ENCODE measurements at regions not wholly inside any gene's neighbourhood (a gene's known extent, or its start where the extent isn't known, plus 50 kb on each side); places are given as distances from the start of the nearest gene placed in this dataset.

DNA sequence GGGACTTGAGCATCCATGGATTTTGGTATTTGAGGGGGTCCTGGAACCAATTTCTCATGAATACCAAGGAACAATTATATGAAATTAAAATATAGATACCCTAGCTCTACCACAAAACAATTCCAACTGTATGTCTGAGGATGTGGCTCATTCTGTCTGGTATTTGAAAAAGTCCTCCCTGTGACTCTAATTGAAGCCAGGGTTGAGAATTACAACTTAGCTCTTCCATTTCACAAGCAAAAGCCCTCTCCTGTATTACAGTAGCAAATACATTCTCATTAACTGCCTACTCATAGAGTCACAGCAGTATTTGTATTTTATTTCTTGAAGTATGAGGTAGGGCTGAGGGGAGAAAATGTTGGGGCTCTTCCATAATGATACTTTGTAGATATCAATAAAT, 187.8 kb upstream of the OLFM3 start (continued):
- TF ChIP-seq BACH1 (IDR thresholded peaks at IDR 0.05; ENCODE audit: low read length) = no peak
- TF ChIP-seq TEAD4 (IDR thresholded peaks at IDR 0.05; ENCODE audit: low read depth, low read length) = no peak
- TF ChIP-seq SP4 (IDR thresholded peaks at IDR 0.05; ENCODE audit: low read length) = no peak
- TF ChIP-seq EGR1 (IDR thresholded peaks at IDR 0.05; ENCODE audit: borderline replicate concordance, low read depth, low read length) = no peak

Measured in H1 (cell line).